Psoas muscle (tissue), 7 donors: ENCODE measurements at regions not wholly inside any gene's neighbourhood (a gene's known extent, or its start where the extent isn't known, plus 50 kb on each side); places are given as distances from the start of the nearest gene placed in this dataset.

Experiments
- ATAC-seq, 4 donors: fragments of 200-7000 bp; cut with Tn5 transposase; one replicate each; pipeline ENCODE4 v1.9.1; 2020; ENCODE audit warnings: moderate library complexity in 3 of 4, mild to moderate bottlenecking in 2 of 4
- DNase-seq, 2 donors: peaks; one replicate each; pipeline ENCODE4 v3.0.0-alpha.2; 2020
- H3K27ac ChIP-seq: fragments of 200-600 bp; one replicate; pipeline ENCODE4 v1.8.0; 2022
- H3K27me3 ChIP-seq, 3 donors: fragments of 200-600 bp in 1 of 3; one replicate each; pipeline versions ENCODE4 v1.6.1 to v1.8.0; 2013 to 2022; ENCODE audit warnings: low read length in 2 of 3, mild to moderate bottlenecking in 2 of 3, moderate library complexity in 1 of 3; ENCODE audit not compliant: insufficient read depth in 3 of 3
- H3K36me3 ChIP-seq, 2 donors: fragments of 200-600 bp in 1 of 2; one replicate each; pipeline versions ENCODE4 v1.6.1 to v1.8.0; 2013 to 2022; ENCODE audit warnings: low read depth in 1 of 2, mild to moderate bottlenecking in 1 of 2, moderate library complexity in 1 of 2; ENCODE audit not compliant: insufficient read depth in 1 of 2
- H3K4me1 ChIP-seq: fragments of 200-600 bp; one replicate; pipeline ENCODE4 v1.8.0; 2022
- H3K4me3 ChIP-seq: fragments of 200-600 bp; one replicate; pipeline ENCODE4 v1.8.0; 2022; ENCODE audit warnings: mild to moderate bottlenecking
- H3K9me3 ChIP-seq: fragments of 200-600 bp; one replicate; pipeline ENCODE4 v1.8.0; 2022
- CTCF ChIP-seq: fragments of 200-600 bp; IDR thresholded peaks from one replicate; pipeline ENCODE4 v1.8.0; 2022; ENCODE audit warnings: antibody characterized with exemption
- WGBS, 3 donors: extraction: QIAGEN DNeasy Blood & Tissue Kit; methylation state at CpG; one replicate each; pipeline versions ENCODE4 v1.1.6 to v1.1.7; 2013; 5-methylcytosine and 5-hydroxymethylcytosine counted together
- intact Hi-C, 2 donors: fragments of 100-400 bp; cut with DNase I; formaldehyde crosslinking; loops; one replicate each; pipeline versions ENCODE4 v1.11.0 to v1.14.2; 2022
- donor health status: healthy with polysubstance abuse.
- donor health status: DM: no; HTN: no; CAD: no; lungs with moderate emphysema.
- donor health status: Bipolar disorder and iron deficiency.
- donor health status: healthy.
- donor health status: DM: yes; HTN: yes; CAD: no.
- donor health status: DM: no; HTN: no; CAD: no.
- donor health status: DM: yes; HTN: yes; CAD: no.

- DNase-seq (no peak), ATAC-seq (no peak)
- Histone ChIP-seq H3K36me3 (no peaks in the 10 kb centered on the region), H3K4me3 (no peak overlapping the region), H3K4me1 (no peaks in the 10 kb centered on the region), H3K27ac (no peak overlapping the region), H3K27me3 (no peaks in the 10 kb centered on the region), H3K9me3 (no peaks in the 10 kb centered on the region)
- WGBS, 3 donors, result 65 to 76% (median 71%) methylated on average over 2 of the region's 2 CpGs
- intact Hi-C loops, result no loop called here
- TF ChIP-seq CTCF, result no peak
Measured at GRCh38 chr5:20590356-20590755, 602.4 kb upstream of the CDH18 start.

GRCh38 chr5:20575571-20575970 is 587.6 kb upstream of the CDH18 start:
- Histone ChIP-seq H3K27ac (no peak overlapping the region), H3K27me3 (no peaks in the 10 kb centered on the region), H3K36me3 (no peaks in the 10 kb centered on the region), H3K4me3 (no peak overlapping the region), H3K4me1 (no peaks in the 10 kb centered on the region), H3K9me3 (no peaks in the 10 kb centered on the region)
- 25 to 32% (median 28%) methylated on average over 5 of the region's 5 CpGs for WGBS, 3 donors
- no peak for ATAC-seq
- intact Hi-C loops, result no loop called here
- no peak for DNase-seq
- TF ChIP-seq CTCF, result no peak

- no peaks in the 10 kb centered on the region for H3K4me1 ChIP-seq
- 72 to 83% (median 79%) methylated on average over 4 of the region's 4 CpGs for WGBS, 3 donors
- no peaks in the 10 kb centered on the region for H3K36me3 ChIP-seq
- no peak overlapping the region for H3K27ac ChIP-seq
- intact Hi-C loops, result no loop called here
- no peaks in the 10 kb centered on the region for H3K9me3 ChIP-seq
- no peaks in the 10 kb centered on the region for H3K27me3 ChIP-seq
- no peak for TF ChIP-seq CTCF
- DNase-seq (no peak), ATAC-seq (no peak)
- no peak overlapping the region for H3K4me3 ChIP-seq
Measured at GRCh38 chr5:20574576-20574975, 586.6 kb upstream of the CDH18 start.

GRCh38 chr5:20572614-20573013 is 584.6 kb upstream of the CDH18 start:
- Histone ChIP-seq H3K4me1 (no peaks in the 10 kb centered on the region), H3K27ac (no peak overlapping the region), H3K4me3 (no peak overlapping the region), H3K36me3 (no peaks in the 10 kb centered on the region), H3K27me3 (no peaks in the 10 kb centered on the region), H3K9me3 (no peaks in the 10 kb centered on the region)
- intact Hi-C loops, result no loop called here
- no peak for ATAC-seq
- TF ChIP-seq CTCF, result no peak
- DNase-seq, result no peak

GRCh38 chr5:20570486-20570885 is 582.5 kb upstream of the CDH18 start:
- no peak for ATAC-seq

More at GRCh38 chr5:20570486-20570885, 582.5 kb upstream of the CDH18 start:
- Histone ChIP-seq H3K4me3 (no peak overlapping the region), H3K27ac (no peak overlapping the region), H3K9me3 (no peaks in the 10 kb centered on the region), H3K36me3 (no peaks in the 10 kb centered on the region), H3K27me3 (no peaks in the 10 kb centered on the region), H3K4me1 (no peaks in the 10 kb centered on the region)
- no peak for DNase-seq
- intact Hi-C loops, result no loop called here
- no peak for TF ChIP-seq CTCF
